NCI-H446 (cell line): ENCODE measurements at regions not wholly inside any gene's neighbourhood (a gene's known extent, or its start where the extent isn't known, plus 50 kb on each side); places are given as distances from the start of the nearest gene placed in this dataset.

Experiments
- DNase-seq, 2 experiments: peaks; one replicate each; lab custom pipeline; 2025; lab: John Stamatoyannopoulos, UW

GRCh38 chr6:126905917-126906316, 212.6 kb upstream of the RSPO3 start:
- DNase-seq = no peak

GRCh38 chr6:126907312-126907711, 211.2 kb upstream of the RSPO3 start:
- no peak for DNase-seq

DNA sequence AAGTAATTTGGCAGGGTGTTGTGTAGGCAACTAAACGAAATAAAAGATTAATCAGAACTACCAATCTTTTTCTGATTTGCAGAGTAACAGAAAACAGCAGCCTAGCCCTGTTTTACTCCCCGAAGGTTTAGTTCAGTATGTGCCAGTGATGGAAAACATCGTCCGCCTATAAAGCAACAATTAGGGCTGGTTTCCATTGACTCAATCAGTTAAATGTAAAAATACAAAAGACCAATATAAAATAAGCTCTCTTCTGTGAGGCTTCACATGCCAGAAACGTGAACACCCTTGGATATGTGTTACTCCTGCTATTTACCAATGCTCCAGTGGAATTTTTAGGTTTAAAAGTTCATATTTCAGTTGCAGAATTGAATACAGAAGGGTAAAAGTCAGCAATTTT, 210.5 kb upstream of the RSPO3 start:
- no peak for DNase-seq

DNA sequence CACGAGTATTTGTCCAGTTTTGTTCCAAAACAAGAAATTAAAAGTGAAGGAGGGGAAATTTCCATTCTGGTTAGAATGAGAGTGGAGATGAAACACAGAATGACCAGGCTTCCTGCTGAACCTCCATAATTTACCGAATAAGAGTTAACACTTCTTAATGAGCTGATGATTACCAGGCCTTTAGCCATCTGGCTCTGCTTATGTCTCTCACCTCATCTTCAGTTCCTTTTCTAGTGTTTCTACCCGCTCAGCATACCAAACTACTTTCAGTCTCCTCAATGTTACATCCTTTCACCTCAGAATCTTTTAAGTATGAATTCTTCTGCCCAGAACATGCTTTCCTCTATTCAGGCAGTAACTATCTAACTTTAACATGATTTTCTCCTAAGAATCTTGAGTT, 209.0 kb upstream of the RSPO3 start:
- DNase-seq = no peak

GRCh38 chr6:126913651-126914050, 204.8 kb upstream of the RSPO3 start:
- DNase-seq = no peak

DNA sequence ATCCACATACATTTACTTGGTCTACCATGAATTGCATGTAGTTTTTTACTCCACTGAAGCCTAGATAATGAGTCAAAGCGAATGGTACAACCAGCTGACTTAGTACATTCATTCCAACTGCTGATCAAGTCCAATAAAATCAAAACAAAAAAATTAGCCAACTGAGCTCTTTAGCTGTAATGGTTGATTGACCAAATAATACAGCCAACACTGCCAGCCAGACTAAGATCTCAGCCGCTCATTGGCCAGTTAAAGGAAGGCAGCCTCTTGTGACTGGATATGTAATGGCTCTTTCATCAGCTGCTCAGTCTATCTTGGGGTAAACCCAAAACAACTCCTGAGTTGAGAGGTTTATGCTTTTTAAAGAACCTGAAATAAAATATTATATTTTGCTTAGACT, 204.3 kb upstream of the RSPO3 start:
- no peak for DNase-seq

GRCh38 chr6:126914801-126915200, 203.7 kb upstream of the RSPO3 start:
- DNase-seq = no peak

DNA sequence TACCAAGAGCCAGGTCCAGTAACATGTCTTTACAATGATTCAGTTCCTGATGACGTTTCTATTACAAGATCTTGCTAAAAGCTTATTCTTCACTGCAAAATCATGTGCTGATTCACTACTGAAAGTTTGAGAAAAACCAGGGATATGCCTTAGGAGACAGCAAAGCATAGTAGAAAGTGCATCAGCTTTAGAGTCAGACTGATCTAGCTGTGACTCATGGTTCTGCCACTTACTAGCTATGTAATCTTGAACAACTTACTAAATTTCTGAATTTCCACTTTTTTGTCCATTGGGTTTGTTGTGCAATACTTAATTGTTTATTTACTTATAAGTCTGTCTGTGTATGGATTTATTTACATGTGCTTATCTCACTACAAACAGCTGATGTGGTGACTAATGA, 198.5 kb upstream of the RSPO3 start:
- no peak for DNase-seq

- DNase-seq = no peak
Measured at GRCh38 chr6:126923807-126924206, 194.7 kb upstream of the RSPO3 start.

DNA sequence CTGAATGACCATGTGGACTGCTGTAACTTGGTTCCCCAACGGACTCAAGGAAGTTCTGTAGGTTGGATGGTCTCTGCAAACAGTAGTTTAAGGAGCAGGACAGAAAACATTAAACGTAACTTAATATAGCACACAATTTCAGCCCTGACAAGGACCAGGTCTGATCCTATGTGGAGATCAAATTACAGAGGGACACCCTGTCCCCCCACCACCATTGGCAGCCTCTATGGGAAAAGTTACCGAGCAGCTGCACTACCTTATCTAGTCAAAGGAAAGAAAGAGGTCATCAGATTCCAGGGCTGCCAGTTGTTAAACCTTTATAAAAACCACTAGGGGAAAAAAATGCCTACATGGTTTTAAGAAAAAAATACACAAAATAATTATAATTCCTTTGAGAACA, 191.5 kb upstream of the RSPO3 start:
- DNase-seq = no peak

GRCh38 chr6:126927841-126928240, 190.6 kb upstream of the RSPO3 start:
- no peak for DNase-seq

- no peak for DNase-seq
Measured at GRCh38 chr6:126937426-126937825, 181.0 kb upstream of the RSPO3 start.

- no peak for DNase-seq
Measured at GRCh38 chr6:126939784-126940183, 178.7 kb upstream of the RSPO3 start.

GRCh38 chr6:126941751-126942150, 176.7 kb upstream of the RSPO3 start:
- no peak for DNase-seq

GRCh38 chr6:126944512-126944911, 174.0 kb upstream of the RSPO3 start:
- DNase-seq = no peak

DNA sequence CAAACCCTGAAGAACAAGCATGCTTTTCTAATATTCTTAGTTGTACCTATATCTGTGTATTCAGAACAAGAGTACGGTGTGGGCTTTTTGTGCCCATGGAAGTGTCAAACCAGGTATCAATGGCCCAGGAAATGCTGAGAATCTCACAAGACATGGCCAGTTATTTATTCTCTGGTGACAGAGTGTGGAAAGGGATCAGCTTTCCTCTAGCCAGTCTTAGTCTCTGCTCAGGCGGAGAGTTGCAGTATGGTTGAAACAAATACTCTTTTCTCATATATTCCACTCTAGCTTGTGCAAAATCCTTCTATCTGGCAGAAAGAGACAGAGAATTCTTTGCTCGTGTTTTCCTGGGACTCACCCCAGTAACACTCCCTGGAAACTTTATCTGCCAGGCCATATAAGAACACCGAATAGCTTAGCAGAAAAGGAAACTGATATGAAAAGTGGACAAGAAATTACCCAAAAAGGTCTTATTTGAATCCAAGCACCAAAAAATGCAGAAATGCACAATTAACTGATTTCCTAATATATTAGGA, 173.3 kb upstream of the RSPO3 start:
- no peak for DNase-seq

DNA sequence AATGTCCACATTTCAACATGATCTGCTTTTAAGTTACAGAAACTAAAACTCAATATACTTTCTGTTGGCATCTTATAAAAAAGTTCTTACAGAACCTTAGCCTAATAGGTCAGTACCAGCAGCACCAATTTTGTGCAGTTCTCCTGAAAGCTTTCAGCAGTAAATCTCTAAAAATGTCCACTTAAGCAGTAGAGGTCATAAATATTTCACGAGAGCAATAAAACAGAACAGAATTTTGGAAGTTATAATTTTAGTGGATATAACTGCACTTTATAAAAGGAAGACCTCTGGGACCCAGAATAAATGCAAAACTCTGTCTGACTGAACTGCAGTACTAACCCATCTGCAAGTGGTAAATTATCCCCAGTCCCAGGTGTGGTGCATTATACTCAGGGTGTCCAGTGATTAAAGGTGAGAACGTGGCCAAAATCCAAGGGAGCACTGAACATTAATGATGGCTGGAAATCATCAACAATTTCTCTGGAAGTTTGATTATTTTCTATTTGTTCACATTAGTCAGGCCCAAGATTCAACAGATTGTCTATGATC, 172.6 kb upstream of the RSPO3 start:
- no peak for DNase-seq

DNA sequence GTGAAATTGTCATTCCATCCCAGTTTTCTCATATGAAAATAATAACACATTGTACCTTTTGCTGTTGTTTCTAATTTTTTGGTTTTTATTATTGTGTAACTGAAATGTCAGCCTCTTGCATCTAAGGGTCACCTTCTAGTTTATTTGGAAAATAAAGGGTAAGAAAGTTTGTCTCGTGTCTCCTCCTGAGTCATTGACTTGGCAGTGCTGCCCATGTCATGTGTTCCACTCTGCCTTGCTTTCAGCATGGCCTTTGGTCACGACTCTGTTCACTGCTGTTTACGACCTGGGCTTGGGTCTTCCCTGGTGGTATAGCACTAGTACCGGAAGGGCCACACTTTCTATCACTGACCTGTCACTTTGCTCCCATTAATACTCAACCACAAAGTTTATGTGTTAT, 171.4 kb upstream of the RSPO3 start:
- no peak for DNase-seq

GRCh38 chr6:126949786-126950185, 168.7 kb upstream of the RSPO3 start:
- no peak for DNase-seq

- DNase-seq = no peak
Measured at GRCh38 chr6:126955621-126956020, 162.8 kb upstream of the RSPO3 start.

DNA sequence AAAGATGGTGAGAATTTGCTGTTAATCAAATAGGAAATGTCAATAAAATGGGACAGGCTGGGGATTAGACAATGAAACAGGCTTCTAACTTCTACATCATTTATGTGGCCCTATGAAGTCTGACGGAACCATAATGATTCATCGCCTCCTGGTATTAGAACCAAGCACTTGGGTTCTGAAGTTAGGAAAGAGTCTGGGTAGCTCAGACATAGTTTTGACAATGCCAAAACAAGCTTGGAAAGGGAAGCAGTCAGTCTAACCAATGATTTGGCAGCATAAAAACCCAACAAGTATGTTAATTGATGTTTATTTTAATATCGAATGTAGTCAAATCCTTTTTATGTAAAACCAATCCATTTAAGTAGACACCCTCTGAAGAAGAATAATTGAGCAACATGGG, 160.8 kb upstream of the RSPO3 start:
- DNase-seq = no peak

- DNase-seq = no peak
Measured at GRCh38 chr6:126959765-126960164, 158.7 kb upstream of the RSPO3 start.

GRCh38 chr6:126963077-126963809, 155.2 kb upstream of the RSPO3 start:
- DNase-seq = no peak
